ENCODE measurements at regions not wholly inside any gene's neighbourhood (a gene's known extent, or its start where the extent isn't known, plus 50 kb on each side); places are given as distances from the start of the nearest gene placed in this dataset.

DNA sequence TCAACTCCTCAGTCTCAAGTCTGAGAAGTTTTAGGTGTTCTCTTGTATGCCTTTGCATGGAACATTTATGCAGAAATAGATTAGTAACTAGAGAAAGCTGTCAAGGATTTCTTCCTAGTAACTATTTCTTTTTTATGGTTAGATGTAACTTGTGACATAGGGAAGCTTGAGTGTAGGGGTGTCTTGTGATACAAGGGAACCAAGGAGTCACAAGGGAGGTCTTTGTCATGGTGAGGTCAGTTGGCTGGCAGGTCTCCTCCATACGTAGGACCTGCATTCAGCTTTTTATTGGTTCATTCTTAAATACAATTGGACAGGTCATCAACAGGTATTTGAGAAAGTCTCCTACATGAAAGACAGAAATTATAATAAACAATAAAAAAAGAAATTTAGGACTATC, 394.0 kb upstream of the CCDC196 start:
- ChIA-PET POLR2A (no interaction called here), CTCF (interaction anchor here (1.6 kb wide), 1 partner anchor 12 kb away, joined by 3 read pairs; no protein-coding TSS in a partner anchor)
- DNase-seq (ENCODE audit: extremely low spot score), result no peak
- TF ChIP-seq, protein P1, sequence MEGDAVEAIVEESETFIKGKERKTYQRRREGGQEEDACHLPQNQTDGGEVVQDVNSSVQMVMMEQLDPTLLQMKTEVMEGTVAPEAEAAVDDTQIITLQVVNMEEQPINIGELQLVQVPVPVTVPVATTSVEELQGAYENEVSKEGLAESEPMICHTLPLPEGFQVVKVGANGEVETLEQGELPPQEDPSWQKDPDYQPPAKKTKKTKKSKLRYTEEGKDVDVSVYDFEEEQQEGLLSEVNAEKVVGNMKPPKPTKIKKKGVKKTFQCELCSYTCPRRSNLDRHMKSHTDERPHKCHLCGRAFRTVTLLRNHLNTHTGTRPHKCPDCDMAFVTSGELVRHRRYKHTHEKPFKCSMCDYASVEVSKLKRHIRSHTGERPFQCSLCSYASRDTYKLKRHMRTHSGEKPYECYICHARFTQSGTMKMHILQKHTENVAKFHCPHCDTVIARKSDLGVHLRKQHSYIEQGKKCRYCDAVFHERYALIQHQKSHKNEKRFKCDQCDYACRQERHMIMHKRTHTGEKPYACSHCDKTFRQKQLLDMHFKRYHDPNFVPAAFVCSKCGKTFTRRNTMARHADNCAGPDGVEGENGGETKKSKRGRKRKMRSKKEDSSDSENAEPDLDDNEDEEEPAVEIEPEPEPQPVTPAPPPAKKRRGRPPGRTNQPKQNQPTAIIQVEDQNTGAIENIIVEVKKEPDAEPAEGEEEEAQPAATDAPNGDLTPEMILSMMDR (IDR thresholded peaks at IDR 0.05; ENCODE audit: control extremely low read depth, extremely low read depth, low read depth, missing control alignments), result no peak

DNA sequence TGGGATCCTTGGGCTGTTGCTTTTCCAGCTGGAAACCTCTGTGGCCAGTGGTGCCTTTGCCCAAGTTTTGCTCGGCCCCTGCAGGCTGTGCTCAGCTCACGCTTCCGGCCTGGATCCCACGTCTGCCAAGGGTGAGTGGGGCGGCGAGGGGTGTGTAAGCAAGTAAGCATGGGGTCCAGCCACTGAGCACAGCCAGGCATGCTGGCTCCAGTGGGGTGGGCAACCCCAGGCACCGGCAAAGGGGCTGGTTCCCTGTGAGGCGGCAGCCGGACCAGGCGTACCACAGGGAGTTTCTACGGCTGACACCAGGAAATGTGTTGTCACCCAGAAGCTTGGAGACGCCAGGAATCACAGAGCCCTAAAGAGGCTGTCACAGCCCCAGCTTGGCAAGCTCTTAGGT, 393.4 kb upstream of the CCDC196 start:
- TF ChIP-seq, protein P1 (IDR thresholded peaks at IDR 0.05; ENCODE audit: control extremely low read depth, extremely low read depth, low read depth, missing control alignments), result no peak
- CTCF ChIA-PET, result interaction anchor here (0.9 to 1.2 kb wide), 2 partner anchors 21 to 118 kb away, joined by 3 to 6 read pairs; no protein-coding TSS in a partner anchor
- POLR2A ChIA-PET, result no interaction called here
- DNase-seq (ENCODE audit: extremely low spot score), result no peak

DNA sequence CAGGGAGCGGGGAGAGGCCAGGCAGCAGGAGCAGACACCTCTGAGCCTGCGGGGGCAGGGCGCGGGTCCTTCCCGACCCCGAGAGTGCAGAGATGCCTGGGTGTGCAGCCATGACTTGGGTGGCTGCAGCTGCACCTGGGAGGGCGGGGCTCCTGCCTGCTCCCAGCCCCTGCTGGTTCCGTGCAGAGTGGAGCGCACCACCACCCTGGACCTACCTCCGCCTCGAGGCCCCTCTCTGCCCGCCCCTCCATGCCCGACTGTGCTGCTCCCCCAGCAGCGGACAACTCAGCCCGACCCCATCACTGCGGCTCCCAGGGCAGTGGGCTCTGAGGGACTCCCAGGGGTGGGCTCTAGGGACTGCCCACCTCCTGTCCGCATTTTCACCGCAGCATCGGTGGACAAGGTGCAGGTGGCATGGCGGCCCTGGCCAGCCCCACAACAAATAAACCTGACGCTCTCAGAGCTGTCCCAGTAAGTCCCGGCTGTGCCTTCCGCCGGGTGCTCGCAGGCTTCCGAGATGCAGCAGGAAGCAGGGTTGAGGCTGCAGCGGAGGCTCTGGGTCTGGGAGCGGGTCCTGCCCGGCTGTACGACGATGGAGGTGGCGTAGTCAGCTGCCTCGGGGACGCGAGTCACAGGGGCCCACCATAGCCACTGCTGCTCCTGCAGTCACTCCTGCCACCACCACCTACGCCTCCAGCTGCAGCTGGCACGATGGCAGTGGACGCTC, 392.0 kb upstream of the CCDC196 start:
- TF ChIP-seq, protein P1 (IDR thresholded peaks at IDR 0.05; ENCODE audit: control extremely low read depth, extremely low read depth, low read depth, missing control alignments), result no peak
- no peak for DNase-seq (ENCODE audit: extremely low spot score)
- ChIA-PET CTCF (interaction anchor here (1.2 kb wide), 1 partner anchor 23 kb away, joined by 6 read pairs; no protein-coding TSS in a partner anchor), POLR2A (no interaction called here)

DNA sequence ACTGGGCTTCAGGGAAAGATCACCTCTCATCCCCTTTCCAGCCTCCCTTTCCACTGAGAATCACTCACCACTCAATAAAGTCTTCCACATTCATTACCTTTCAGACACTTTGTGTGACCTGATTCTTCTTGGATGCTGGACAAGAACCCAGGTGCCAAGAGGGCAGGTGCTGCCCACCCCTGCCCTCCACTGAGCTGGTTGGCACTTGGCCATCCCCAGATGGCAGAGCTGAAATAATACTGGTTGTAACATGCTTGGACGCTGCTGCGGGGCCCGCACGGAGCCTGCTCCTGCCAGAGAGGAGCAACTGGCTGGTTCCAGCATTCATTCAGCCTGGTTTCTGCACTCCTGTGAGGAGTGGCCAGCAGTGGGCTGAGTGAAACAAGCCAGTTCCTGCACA, 386.7 kb upstream of the CCDC196 start:
- ChIA-PET POLR2A (no interaction called here), CTCF (no interaction called here)
- TF ChIP-seq, protein P1 (IDR thresholded peaks at IDR 0.05; ENCODE audit: control extremely low read depth, extremely low read depth, low read depth, missing control alignments), result no peak
- no peak for DNase-seq (ENCODE audit: extremely low spot score)

DNA sequence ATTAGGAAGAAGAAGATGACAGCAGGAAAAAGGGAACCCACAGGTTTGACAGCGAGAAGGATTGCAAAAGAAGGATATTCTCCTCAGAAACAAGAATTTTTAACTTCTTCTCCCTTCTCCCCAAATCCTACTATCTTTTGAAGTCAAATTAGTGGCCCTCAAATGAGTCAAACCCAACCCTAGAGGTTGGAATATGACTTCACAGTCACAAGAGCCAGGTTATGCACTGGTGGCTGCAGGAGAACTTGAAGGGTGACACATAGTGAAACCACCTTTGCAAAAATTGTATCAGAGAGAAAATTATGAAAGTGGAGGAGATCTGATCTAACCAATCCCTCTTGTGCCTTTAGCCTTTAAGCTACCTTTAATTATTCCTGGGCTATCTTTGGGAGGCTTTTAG, 386.2 kb upstream of the CCDC196 start:
- TF ChIP-seq, protein P1 (IDR thresholded peaks at IDR 0.05; ENCODE audit: control extremely low read depth, extremely low read depth, low read depth, missing control alignments), result no peak
- POLR2A ChIA-PET, result no interaction called here
- CTCF ChIA-PET, result no interaction called here
- DNase-seq (ENCODE audit: extremely low spot score), result peak; percentile 37

DNA sequence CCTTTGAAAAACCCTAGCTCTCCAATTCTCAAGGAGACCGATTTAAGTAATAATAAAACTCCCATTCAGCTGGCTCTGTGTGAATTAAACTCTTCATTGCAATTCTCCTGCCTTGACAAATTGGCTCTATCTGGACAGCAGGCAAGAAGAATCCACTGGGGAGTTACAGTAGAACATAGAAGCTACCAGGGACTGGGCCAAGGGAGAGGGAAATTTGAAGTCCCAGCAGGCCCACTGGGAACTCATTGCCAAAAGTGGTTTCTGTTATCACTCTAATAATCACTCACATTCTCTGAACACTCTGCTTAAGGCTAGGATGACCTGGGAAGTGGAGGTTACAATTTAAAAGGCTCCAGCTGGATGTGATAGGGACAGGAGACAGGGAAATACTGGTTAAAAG, 384.5 kb upstream of the CCDC196 start:
- ChIA-PET POLR2A (no interaction called here), CTCF (no interaction called here)
- TF ChIP-seq, protein P1 (IDR thresholded peaks at IDR 0.05; ENCODE audit: control extremely low read depth, extremely low read depth, low read depth, missing control alignments), result no peak
- DNase-seq (ENCODE audit: extremely low spot score), result no peak
